ENCODE measurements at regions not wholly inside any gene's neighbourhood (a gene's known extent, or its start where the extent isn't known, plus 50 kb on each side); places are given as distances from the start of the nearest gene placed in this dataset.

DNA sequence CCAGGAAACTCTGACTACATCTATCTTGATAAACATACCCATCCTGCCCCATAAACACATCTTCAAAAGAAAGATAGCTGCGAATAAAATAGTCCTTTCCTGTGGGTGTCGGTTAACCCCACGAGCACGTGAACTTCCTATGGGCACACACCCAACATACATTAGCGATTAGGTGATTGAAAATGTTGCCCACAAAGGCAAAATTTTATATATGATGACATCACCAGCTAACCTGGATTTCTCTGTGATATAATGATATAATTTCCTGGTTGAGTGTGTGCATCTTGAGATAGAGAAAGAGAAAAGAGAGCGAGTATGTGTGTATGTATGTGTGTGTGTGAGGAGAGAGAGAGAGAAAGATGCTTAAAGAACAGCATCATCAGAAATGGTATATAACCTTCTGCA is 296.1 kb downstream of the PTPRC start:
- ATAC-seq (no peak), DNase-seq (no peak)
- H3K4me1 ChIP-seq = peaks cover 9 to 22% of the 10 kb centered on the region in 2 donors
- peak overlapping the region; percentile 45 to 62 (median 60) for H3K4me3 ChIP-seq
- TF ChIP-seq, protein P1, sequence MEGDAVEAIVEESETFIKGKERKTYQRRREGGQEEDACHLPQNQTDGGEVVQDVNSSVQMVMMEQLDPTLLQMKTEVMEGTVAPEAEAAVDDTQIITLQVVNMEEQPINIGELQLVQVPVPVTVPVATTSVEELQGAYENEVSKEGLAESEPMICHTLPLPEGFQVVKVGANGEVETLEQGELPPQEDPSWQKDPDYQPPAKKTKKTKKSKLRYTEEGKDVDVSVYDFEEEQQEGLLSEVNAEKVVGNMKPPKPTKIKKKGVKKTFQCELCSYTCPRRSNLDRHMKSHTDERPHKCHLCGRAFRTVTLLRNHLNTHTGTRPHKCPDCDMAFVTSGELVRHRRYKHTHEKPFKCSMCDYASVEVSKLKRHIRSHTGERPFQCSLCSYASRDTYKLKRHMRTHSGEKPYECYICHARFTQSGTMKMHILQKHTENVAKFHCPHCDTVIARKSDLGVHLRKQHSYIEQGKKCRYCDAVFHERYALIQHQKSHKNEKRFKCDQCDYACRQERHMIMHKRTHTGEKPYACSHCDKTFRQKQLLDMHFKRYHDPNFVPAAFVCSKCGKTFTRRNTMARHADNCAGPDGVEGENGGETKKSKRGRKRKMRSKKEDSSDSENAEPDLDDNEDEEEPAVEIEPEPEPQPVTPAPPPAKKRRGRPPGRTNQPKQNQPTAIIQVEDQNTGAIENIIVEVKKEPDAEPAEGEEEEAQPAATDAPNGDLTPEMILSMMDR (IDR thresholded peaks at IDR 0.05 in 4 of 5, conservative IDR thresholded peaks at IDR 0.05 in 1 of 5) = no peak
- no peak for TF ChIP-seq POLR2A (IDR thresholded peaks at IDR 0.05)
- no peaks in the 10 kb centered on the region for H3K9me3 ChIP-seq
- no peaks in the 10 kb centered on the region for H3K36me3 ChIP-seq
- in situ Hi-C loops (cut with MboI; ENCODE audit: low sequenced_read_pairs in 4 of 4) = no loop called here
- intact Hi-C loops (cut with DNase I; ENCODE audit: low total_unique reads) = no loop called here
- no peaks in the 10 kb centered on the region for H3K27me3 ChIP-seq
- peak overlapping the region; percentile 2 to 61 (median 24) for H3K27ac ChIP-seq

DNA sequence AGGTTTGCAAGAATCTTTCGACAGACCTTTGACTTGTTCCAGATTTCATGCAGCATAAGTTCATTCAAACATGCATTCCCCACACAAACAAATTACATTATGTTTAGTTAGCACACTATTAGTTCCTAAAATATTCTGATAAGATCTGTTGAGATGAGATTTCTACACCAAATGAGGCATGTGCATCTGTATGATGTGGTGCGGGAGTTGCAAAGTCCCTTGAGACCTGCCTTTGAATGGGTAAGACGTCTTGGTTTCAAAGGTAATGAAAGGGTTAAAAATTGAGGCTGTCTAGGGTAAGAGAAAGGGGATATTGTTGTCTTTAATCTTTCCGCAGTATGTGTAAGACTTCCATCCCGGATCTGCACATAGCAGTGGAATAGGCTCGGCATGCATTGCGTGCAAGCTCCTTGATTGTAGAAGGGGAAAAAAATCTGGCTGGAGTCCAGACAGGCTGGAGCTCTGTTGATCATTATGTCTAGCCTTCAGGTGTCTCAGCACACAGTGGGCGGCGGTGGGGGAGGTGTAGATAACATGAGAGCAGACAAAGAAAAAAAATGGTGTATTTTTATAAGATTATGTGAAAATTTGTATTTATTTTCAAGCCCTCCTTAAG is 296.6 kb downstream of the PTPRC start:
- peak; percentile 19 to 27 for DNase-seq
- Histone ChIP-seq H3K27me3 (no peaks in the 10 kb centered on the region), H3K27ac (peak overlapping the region; percentile 33 to 61 (median 60)), H3K4me1 (peaks cover 9 to 22% of the 10 kb centered on the region in 2 donors), H3K4me3 (peak overlapping the region; percentile 45 to 62 (median 60)), H3K9me3 (no peaks in the 10 kb centered on the region), H3K36me3 (no peaks in the 10 kb centered on the region)
- intact Hi-C loops (cut with DNase I; ENCODE audit: low total_unique reads) = no loop called here
- in situ Hi-C loops (cut with MboI; ENCODE audit: low sequenced_read_pairs in 4 of 4) = no loop called here
- TF ChIP-seq, protein P1 (IDR thresholded peaks at IDR 0.05 in 4 of 5, conservative IDR thresholded peaks at IDR 0.05 in 1 of 5) = no peak
- TF ChIP-seq POLR2A (IDR thresholded peaks at IDR 0.05) = peak in 1 of 2 donors; percentile 10
- peak in 1 of 2 donors; percentile 28 for ATAC-seq

DNA sequence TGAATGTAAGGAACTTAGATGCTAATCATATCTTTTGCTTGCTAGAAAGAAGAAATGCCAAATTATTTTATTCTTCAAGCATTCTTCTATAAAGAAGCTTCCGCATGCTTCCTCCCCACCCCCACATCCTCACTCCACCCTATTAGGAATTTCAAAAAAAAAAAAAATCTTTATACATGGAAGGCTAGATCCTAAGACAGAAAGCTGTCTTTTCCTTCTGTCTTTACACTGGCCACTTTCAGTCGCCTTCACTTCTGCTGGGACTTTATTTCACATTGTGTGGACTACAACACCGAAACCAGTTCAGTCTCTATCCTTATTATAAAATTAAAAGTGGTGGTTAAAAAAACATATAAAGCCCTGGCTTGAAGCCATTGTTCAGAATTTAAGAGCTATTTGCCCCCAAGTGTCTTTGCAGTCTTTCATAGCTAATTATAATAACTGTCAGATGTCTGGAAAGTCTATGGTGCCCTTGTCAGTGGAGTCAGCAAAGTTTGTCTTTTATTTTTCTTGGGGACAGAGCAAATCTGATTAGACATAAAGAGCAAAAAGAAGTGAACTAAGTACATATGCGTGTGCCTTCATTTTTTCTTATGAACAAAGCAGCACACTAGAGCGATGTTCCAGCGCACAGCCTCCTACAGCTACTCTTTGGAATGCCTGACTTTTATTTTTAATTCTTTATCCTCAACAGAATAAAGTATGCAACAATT is 297.7 kb downstream of the PTPRC start:
- Histone ChIP-seq H3K27ac (peak overlapping the region; percentile 33 to 61 (median 60)), H3K9me3 (no peaks in the 10 kb centered on the region), H3K36me3 (no peaks in the 10 kb centered on the region), H3K27me3 (no peaks in the 10 kb centered on the region), H3K4me3 (peak overlapping the region; percentile 45 to 62 (median 60)), H3K4me1 (peaks cover 9 to 22% of the 10 kb centered on the region in 2 donors)
- DNase-seq = no peak
- in situ Hi-C loops (cut with MboI; ENCODE audit: low sequenced_read_pairs in 4 of 4) = no loop called here
- intact Hi-C loops (cut with DNase I; ENCODE audit: low total_unique reads) = no loop called here
- ATAC-seq = peak in 1 of 2 donors; percentile 26
- no peak for TF ChIP-seq POLR2A (IDR thresholded peaks at IDR 0.05)
- TF ChIP-seq, protein P1 (IDR thresholded peaks at IDR 0.05 in 4 of 5, conservative IDR thresholded peaks at IDR 0.05 in 1 of 5) = no peak

DNA sequence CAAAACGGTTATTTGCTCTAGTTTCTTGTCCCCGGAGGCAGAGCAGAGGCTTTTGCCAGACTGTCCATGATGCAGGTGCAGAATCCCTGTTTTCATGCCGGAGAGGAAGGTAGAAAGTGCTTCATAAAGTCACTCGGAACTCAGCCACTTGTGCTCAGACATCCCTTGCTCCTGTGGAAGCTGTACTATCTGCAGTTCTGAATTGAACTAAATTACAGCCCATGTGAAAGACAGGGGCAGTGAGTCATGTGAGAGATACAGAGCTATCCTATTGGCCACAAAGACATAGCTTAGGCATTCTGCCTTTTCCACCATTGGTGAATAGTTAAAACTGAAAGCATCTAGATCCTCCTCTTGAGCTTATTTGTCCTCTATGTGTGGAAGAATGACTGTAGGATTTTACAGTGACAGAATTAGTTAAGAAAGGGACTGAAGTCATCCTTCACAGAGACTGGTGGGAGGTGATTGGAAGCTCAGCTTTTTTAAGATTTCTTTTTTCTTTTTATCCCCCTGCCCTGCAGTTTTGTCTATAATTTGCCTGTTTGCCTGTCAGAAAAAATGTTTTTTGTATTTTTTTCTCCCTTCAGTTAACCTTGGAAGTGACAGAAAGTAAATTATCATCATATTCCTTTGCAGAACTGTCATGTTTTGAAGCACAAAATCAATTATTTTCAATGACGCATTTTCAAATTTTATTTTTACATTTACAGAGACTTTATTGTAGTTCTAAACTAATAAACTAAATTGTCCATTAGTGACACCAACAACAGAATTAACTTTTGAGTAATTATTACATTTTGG is 298.6 kb downstream of the PTPRC start:
- H3K27me3 ChIP-seq = no peaks in the 10 kb centered on the region
- H3K4me3 ChIP-seq = peak overlapping the region; percentile 45 to 62 (median 60)
- ATAC-seq (peak; percentile 87 to 93), DNase-seq (peak; percentile 12 to 19)
- no peaks in the 10 kb centered on the region for H3K36me3 ChIP-seq
- TF ChIP-seq, protein P1 (IDR thresholded peaks at IDR 0.05 in 4 of 5, conservative IDR thresholded peaks at IDR 0.05 in 1 of 5) = no peak
- peak; percentile 38 to 67 for TF ChIP-seq POLR2A (IDR thresholded peaks at IDR 0.05)
- no peaks in the 10 kb centered on the region for H3K9me3 ChIP-seq
- intact Hi-C loops (cut with DNase I; ENCODE audit: low total_unique reads) = no loop called here
- H3K4me1 ChIP-seq = peaks cover 9 to 22% of the 10 kb centered on the region in 2 donors
- H3K27ac ChIP-seq = peak overlapping the region; percentile 33 to 61 (median 60)
- in situ Hi-C loops (cut with MboI; ENCODE audit: low sequenced_read_pairs in 4 of 4) = no loop called here

All from gastrocnemius medialis (tissue), 4 donors.